B cell (primary cell): ENCODE measurements at regions not wholly inside any gene's neighbourhood (a gene's known extent, or its start where the extent isn't known, plus 50 kb on each side); places are given as distances from the start of the nearest gene placed in this dataset.

Experiments used
- ATAC-seq: fragments of 200-7000 bp; cut with Tn5 transposase; one replicate; pipeline ENCODE4 v1.10.0; 2021; ENCODE audit warnings: low read depth, mild to moderate bottlenecking, moderate number of reproducible peaks, moderate library complexity
- CTCF ChIA-PET: fragments of 350-600 bp; sonication (Branson Sonifier 250); formaldehyde crosslinking; loops from one replicate; lab custom pipeline; 2021; ENCODE audit warnings: antibody characterized with exemption, inconsistent platforms; lab: Charles Lee
- POLR2A ChIA-PET: fragments of 350-600 bp; sonication (Branson Sonifier 250); formaldehyde crosslinking; loops from one replicate; lab custom pipeline; 2021; ENCODE audit warnings: antibody characterized with exemption; lab: Charles Lee
- DNase-seq: peaks from one replicate; pipeline ENCODE4 v3.0.0; 2013
- H2AFZ ChIP-seq: 2 replicates; pipeline ENCODE4 v1.6.1; 2012; ENCODE audit warnings: mild to moderate bottlenecking, low read depth, low read length; ENCODE audit not compliant: insufficient read depth, poor library complexity, severe bottlenecking
- H3K27ac ChIP-seq, 2 donors: 1 replicate in 1 of 2; 2 replicates in 1 of 2; pipeline ENCODE4 v1.5.1; 2012 to 2013; ENCODE audit warnings: low read length in 2 of 2, mild to moderate bottlenecking in 2 of 2, moderate library complexity in 1 of 2
- H3K27me3 ChIP-seq, 4 experiments: fragments of 200-600 bp in 1 of 4; sonication (generic) in 1 of 4; replicated peaks in 1 of 4; 1 replicate in 2 of 4; 2 replicates in 2 of 4; pipeline versions ENCODE4 v1.6.1 to v1.7.0; 2013 to 2016; ENCODE audit warnings: low read length in 3 of 4, mild to moderate bottlenecking in 2 of 4, mixed read lengths in 1 of 4, moderate library complexity in 1 of 4; ENCODE audit not compliant: insufficient read depth in 4 of 4, control insufficient read depth in 3 of 4; ENCODE audit errors: control extremely low read depth in 1 of 4
- H3K36me3 ChIP-seq, 2 experiments: replicated peaks in 1 of 2; 1 replicate in 1 of 2; 2 replicates in 1 of 2; pipeline versions ENCODE4 v1.6.1 to v1.7.1; 2013; ENCODE audit warnings: low read length in 1 of 2; ENCODE audit not compliant: insufficient read depth in 2 of 2, control insufficient read depth in 1 of 2; ENCODE audit errors: control extremely low read depth in 1 of 2, extremely low read depth in 1 of 2
- H3K4me1 ChIP-seq, 2 donors: fragments of 200-600 bp in 1 of 2; sonication (generic) in 1 of 2; 1 replicate in 1 of 2; 2 replicates in 1 of 2; pipeline versions ENCODE4 v1.5.1 to v1.6.1; 2013 to 2017; ENCODE audit warnings: low read length in 2 of 2; ENCODE audit not compliant: control insufficient read depth in 2 of 2, insufficient read depth in 2 of 2
- H3K4me2 ChIP-seq: replicated peaks from 2 replicates; pipeline ENCODE3; 2012; ENCODE audit warnings: mild to moderate bottlenecking, low read depth, low read length; ENCODE audit not compliant: poor library complexity, severe bottlenecking
- H3K4me3 ChIP-seq, 5 experiments: fragments of 200-600 bp in 1 of 5; sonication (generic) in 1 of 5; 1 replicate in 3 of 5; 2 replicates in 2 of 5; pipeline versions ENCODE4 v1.5.1 to v1.7.0; 2011 to 2016; ENCODE audit warnings: low read length in 4 of 5, mild to moderate bottlenecking in 4 of 5, low read depth in 2 of 5, control low read depth in 1 of 5, moderate library complexity in 1 of 5; ENCODE audit not compliant: insufficient read depth in 1 of 5; ENCODE audit errors: control extremely low read depth in 1 of 5, extremely low read depth in 1 of 5
- H3K79me2 ChIP-seq: fragments of 200-600 bp; sonication (generic); one replicate; pipeline ENCODE4 v1.6.0; 2016; ENCODE audit warnings: low read length; ENCODE audit not compliant: control insufficient read depth, insufficient read depth
- H3K9ac ChIP-seq: fragments of 200-600 bp; sonication (generic); 2 replicates; pipeline ENCODE4 v1.6.1; 2017; ENCODE audit warnings: mild to moderate bottlenecking, low read length, moderate library complexity
- H3K9me3 ChIP-seq, 3 donors: one replicate each; pipeline versions ENCODE4 v1.6.1 to v1.7.1; 2013; ENCODE audit warnings: low read length in 2 of 3; ENCODE audit not compliant: control insufficient read depth in 2 of 3, insufficient read depth in 1 of 3; ENCODE audit errors: control extremely low read depth in 1 of 3
- H4K20me1 ChIP-seq: 2 replicates; pipeline ENCODE4 v1.6.0; 2012; ENCODE audit warnings: mild to moderate bottlenecking, low read length; ENCODE audit not compliant: insufficient read depth, control insufficient read depth, poor library complexity, severe bottlenecking
- H3K27ac Mint-ChIP-seq: one replicate; pipeline ENCODE4 v1.8.0; 2021; ENCODE audit warnings: mixed read lengths
- H3K27me3 Mint-ChIP-seq: one replicate; pipeline ENCODE4 v1.8.0; 2021; ENCODE audit warnings: mixed read lengths
- H3K4me1 Mint-ChIP-seq: one replicate; pipeline ENCODE4 v1.8.0; 2021; ENCODE audit warnings: mixed read lengths
- H3K4me3 Mint-ChIP-seq: one replicate; pipeline ENCODE4 v1.8.0; 2021; ENCODE audit warnings: mixed read lengths
- H3K9me3 Mint-ChIP-seq: one replicate; pipeline ENCODE4 v1.8.0; 2022; ENCODE audit warnings: mixed read lengths; ENCODE audit not compliant: insufficient read depth
- EZH2 ChIP-seq: IDR thresholded peaks from 2 replicates; pipeline ENCODE4 v1.6.1; 2012; ENCODE audit warnings: borderline replicate concordance, low read depth, mild to moderate bottlenecking, moderate library complexity, low read length; ENCODE audit not compliant: insufficient read depth, poor library complexity, severe bottlenecking
- WGBS: methylation state at CpG from one replicate; pipeline ENCODE4 v1.1.5; 2013; ENCODE audit warnings: missing lambda C conversion rate; ENCODE audit not compliant: insufficient coverage; 5-methylcytosine and 5-hydroxymethylcytosine counted together
- intact Hi-C: fragments of 100-400 bp; cut with micrococcal nuclease; formaldehyde crosslinking; loops from one replicate; pipeline ENCODE4 v1.10.0; 2022
- TF ChIP-seq, protein P1 (sequence below): fragments of 200-600 bp; IDR thresholded peaks from one replicate; pipeline ENCODE4 v1.8.0; 2022; ENCODE audit warnings: antibody characterized with exemption, mild to moderate bottlenecking

DNA sequence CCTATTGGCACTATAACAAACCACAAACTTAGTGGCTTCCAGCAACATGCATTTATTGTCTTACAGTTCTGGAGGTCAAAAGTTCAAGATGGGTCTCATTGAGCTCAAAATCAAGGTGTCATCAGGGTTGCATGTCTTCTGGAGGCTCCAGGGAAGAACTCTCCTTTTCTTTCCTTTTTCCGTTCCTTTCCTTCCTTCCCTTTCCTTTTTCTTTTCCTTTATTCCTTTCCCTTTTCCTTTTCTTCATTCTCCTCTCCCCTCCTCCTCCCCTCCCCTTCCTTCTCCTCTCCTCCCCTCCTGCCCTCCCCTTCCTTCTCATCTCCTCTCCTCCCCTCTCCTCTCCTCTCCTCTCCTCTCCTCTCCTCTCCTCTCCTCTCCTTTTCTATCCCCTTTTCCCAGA lies 460.2 kb upstream of the CDH4 start:
- no peaks in the 10 kb centered on the region for H3K36me3 ChIP-seq
- H3K9me3 Mint-ChIP-seq = peaks cover 2% of the 10 kb centered on the region
- no peaks in the 10 kb centered on the region for H3K27me3 ChIP-seq
- no peak overlapping the region for H3K27ac ChIP-seq
- H3K4me3 ChIP-seq = no peak overlapping the region
- DNase-seq (no peak), ATAC-seq (no peak)
- H2AFZ ChIP-seq = no peak overlapping the region
- intact Hi-C loops = no loop called here
- no peak overlapping the region for H3K27ac Mint-ChIP-seq
- H3K27me3 Mint-ChIP-seq = no peaks in the 10 kb centered on the region
- TF ChIP-seq EZH2 = no peak
- TF ChIP-seq, protein P1, sequence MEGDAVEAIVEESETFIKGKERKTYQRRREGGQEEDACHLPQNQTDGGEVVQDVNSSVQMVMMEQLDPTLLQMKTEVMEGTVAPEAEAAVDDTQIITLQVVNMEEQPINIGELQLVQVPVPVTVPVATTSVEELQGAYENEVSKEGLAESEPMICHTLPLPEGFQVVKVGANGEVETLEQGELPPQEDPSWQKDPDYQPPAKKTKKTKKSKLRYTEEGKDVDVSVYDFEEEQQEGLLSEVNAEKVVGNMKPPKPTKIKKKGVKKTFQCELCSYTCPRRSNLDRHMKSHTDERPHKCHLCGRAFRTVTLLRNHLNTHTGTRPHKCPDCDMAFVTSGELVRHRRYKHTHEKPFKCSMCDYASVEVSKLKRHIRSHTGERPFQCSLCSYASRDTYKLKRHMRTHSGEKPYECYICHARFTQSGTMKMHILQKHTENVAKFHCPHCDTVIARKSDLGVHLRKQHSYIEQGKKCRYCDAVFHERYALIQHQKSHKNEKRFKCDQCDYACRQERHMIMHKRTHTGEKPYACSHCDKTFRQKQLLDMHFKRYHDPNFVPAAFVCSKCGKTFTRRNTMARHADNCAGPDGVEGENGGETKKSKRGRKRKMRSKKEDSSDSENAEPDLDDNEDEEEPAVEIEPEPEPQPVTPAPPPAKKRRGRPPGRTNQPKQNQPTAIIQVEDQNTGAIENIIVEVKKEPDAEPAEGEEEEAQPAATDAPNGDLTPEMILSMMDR = no peak
- H3K4me2 ChIP-seq = no peak overlapping the region
- 100% methylated on average over 1 of the region's 1 CpG for WGBS
- no peaks in the 10 kb centered on the region for H3K4me1 Mint-ChIP-seq
- H3K9me3 ChIP-seq = peaks cover 0 to 10% (median 0%) of the 10 kb centered on the region in 3 donors
- no peak overlapping the region for H3K9ac ChIP-seq
- H3K4me3 Mint-ChIP-seq = no peak overlapping the region
- no peaks in the 10 kb centered on the region for H4K20me1 ChIP-seq
- H3K4me1 ChIP-seq = no peaks in the 10 kb centered on the region
- CTCF ChIA-PET = no interaction called here
- H3K79me2 ChIP-seq = no peaks in the 10 kb centered on the region
- POLR2A ChIA-PET = no interaction called here

DNA sequence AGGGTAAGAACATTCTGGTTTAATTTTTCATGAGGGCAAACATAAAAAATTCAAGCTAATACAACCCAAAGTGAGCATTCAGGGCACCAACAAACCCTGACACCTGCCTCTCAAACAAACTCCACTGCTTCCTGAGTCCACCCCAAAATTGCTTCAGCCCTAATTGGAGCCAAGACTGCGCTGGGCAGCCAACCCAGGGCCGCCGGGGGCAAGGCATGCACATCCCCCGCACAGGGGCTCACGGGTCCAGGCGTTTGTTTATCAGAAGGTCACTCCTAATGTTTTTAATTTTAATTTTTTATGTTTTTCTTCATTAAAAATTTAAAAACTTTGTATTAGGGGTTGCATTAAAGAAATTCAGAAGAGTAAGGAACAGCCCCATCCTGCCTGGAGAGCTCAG lies 459.1 kb upstream of the CDH4 start:
- H3K79me2 ChIP-seq = no peaks in the 10 kb centered on the region
- H3K4me1 ChIP-seq = no peaks in the 10 kb centered on the region
- H3K27ac ChIP-seq = no peak overlapping the region
- no peaks in the 10 kb centered on the region for H3K36me3 ChIP-seq
- no peak overlapping the region for H3K9ac ChIP-seq
- peaks cover 0 to 15% (median 0%) of the 10 kb centered on the region in 3 donors for H3K9me3 ChIP-seq
- no peak for ATAC-seq
- Mint-ChIP-seq H3K27ac (no peak overlapping the region), H3K4me1 (no peaks in the 10 kb centered on the region), H3K9me3 (peaks cover 2% of the 10 kb centered on the region), H3K27me3 (no peaks in the 10 kb centered on the region), H3K4me3 (no peak overlapping the region)
- ChIA-PET CTCF (no interaction called here), POLR2A (no interaction called here)
- no peaks in the 10 kb centered on the region for H3K27me3 ChIP-seq
- intact Hi-C loops = no loop called here
- H3K4me3 ChIP-seq = no peak overlapping the region
- WGBS = 77% methylated on average over 3 of the region's 6 CpGs
- no peak overlapping the region for H3K4me2 ChIP-seq
- H4K20me1 ChIP-seq = no peaks in the 10 kb centered on the region
- DNase-seq = no peak
- no peak for TF ChIP-seq EZH2
- TF ChIP-seq, protein P1 = no peak
- H2AFZ ChIP-seq = no peak overlapping the region
